ENCODE measurements at regions not wholly inside any gene's neighbourhood (a gene's known extent, or its start where the extent isn't known, plus 50 kb on each side); places are given as distances from the start of the nearest gene placed in this dataset.
"Not testable (repeated sequence)": the region's sequence is repeated elsewhere in the genome, so short reads cannot be mapped to it uniquely, and the experiment has no call there.

DNA sequence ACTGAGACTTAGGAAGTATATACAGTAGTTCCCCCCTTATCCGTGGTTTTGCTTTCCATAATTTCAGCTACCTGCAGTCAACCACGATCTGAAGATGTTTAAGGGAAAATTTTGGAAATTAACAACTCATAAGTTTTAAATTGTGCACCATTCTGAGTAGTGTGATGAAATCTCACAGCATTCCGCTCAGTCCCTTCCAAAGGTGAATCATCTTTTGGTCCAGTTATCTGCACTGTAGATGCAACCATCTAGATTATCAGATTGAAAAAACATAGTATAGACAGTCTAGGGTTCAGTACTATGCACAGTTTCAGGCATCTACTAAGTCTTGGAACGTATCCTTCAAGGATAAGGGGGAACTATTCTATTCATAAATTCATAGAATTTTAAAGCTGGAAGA lies 109.0 kb downstream of the ANXA3 start:
- no peaks in the 10 kb centered on the region for H3K9me3 Mint-ChIP-seq
- no peaks in the 10 kb centered on the region for H3K27me3 Mint-ChIP-seq (ENCODE audit: low read depth)
- no peak overlapping the region for H3K4me3 Mint-ChIP-seq
- peaks cover 60% of the 10 kb centered on the region for H3K4me1 Mint-ChIP-seq (ENCODE audit: low read depth)
- peaks cover 2% of the 10 kb centered on the region for H3K36me3 Mint-ChIP-seq (ENCODE audit: low read depth)
- H3K27ac Mint-ChIP-seq, result no peak overlapping the region

DNA sequence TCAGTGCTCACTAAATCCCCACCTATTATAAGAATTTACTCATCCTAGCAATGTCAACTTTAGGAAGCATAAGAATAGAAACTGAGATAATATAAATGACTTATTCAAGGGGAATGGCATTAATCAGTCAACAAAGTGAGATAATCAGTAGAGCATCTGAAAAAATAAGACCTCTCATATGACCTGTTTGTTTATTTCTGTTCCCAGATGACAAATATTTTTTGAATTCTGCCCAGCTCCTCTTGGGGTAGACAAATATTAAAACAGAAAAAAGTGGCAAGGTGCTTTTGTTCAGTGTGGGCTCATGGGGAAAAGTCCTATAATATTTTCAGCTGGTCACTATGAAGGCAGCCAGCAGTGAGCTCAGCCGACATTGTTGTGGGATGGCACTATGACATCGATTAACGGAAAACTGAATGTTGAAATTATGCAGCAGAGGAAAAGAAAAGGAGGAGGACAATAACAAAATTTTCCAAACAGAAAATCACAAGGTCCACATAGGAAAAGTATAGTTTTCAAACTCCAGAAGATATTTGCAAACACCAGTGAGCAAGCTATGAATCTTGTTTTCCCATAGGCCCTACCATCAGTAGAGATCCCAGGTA lies 109.6 kb downstream of the ANXA3 start:
- H3K4me3 Mint-ChIP-seq, result no peak overlapping the region
- no peaks in the 10 kb centered on the region for H3K27me3 Mint-ChIP-seq (ENCODE audit: low read depth)
- H3K36me3 Mint-ChIP-seq (ENCODE audit: low read depth), result peaks cover 2% of the 10 kb centered on the region
- H3K4me1 Mint-ChIP-seq (ENCODE audit: low read depth), result peaks cover 57% of the 10 kb centered on the region
- H3K9me3 Mint-ChIP-seq, result no peaks in the 10 kb centered on the region
- H3K27ac Mint-ChIP-seq, result no peak overlapping the region

DNA sequence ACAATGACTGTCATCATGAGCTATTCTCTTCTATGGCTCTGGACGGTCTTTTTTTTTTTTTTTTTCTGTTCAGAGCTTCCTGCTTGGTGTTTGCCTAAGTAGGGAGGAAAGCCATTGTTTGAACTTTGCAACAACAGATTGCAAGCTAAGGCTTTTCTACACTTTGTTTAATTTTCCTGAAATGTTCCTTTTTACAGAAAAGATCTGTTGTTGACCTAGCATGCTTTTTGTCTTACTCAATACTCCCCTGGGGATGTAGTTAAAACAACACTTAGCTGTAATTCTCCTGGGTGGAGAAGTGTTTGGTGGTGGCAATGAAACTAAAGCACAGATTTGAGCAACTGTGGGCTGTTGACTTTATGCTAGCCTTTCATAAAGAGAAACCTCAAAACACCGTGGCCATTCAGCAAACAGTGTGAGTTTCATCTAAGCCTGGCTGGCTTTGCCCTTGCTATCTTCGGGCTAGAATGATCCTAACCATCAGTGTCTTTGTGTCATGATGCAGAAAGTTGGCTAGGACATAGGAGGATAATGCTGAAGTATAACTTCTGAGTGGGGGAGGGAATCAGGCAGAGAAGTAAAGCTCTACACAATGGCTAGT lies 110.5 kb downstream of the ANXA3 start:
- Mint-ChIP-seq H3K27me3 (ENCODE audit: low read depth) (no peaks in the 10 kb centered on the region), H3K9me3 (no peaks in the 10 kb centered on the region), H3K27ac (peak overlapping the region; percentile 45), H3K36me3 (ENCODE audit: low read depth) (peaks cover 2% of the 10 kb centered on the region), H3K4me1 (ENCODE audit: low read depth) (peaks cover 58% of the 10 kb centered on the region), H3K4me3 (peak overlapping the region; percentile 49)

DNA sequence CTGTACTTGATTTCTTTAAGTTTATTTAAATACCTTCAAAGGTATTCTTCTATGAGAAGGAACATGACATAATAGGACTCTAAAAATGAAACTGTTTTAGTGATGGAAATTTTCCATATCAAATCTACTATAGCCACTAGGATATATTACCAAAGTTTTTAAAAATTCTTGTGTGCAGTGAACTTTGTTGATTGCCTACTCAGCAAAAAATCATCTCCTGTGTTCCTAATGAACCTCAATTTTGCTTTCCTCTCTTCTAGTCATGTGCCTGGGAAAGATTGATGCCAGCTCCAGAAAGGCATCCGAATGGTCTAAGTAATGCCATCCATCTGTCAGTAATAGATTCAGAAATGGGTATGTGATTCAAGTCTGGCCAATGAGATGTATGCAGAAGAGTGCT lies 111.1 kb downstream of the ANXA3 start:
- no peak overlapping the region for H3K27ac Mint-ChIP-seq
- no peak overlapping the region for H3K4me3 Mint-ChIP-seq
- H3K36me3 Mint-ChIP-seq (ENCODE audit: low read depth), result peaks cover 2% of the 10 kb centered on the region
- no peaks in the 10 kb centered on the region for H3K27me3 Mint-ChIP-seq (ENCODE audit: low read depth)
- no peaks in the 10 kb centered on the region for H3K9me3 Mint-ChIP-seq
- H3K4me1 Mint-ChIP-seq (ENCODE audit: low read depth), result peaks cover 57% of the 10 kb centered on the region

DNA sequence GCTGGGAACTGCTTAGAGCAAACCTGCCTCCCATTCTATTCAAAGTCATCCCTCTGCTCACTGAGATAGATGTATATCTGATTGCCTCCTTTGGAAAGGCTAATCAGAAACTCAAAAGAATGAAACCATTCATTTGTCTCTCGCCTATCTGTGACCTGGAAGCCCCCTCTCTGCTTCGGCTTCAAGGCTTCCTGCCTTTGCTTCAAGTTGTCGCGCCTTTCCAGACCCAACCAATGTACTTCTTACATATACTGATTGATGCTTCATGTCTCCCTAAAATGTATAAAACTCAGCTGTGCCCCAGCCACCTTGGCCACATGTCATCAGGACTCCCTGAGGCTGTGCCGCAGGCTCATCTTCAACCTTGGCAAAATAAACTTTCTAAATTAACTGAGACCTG lies 111.9 kb upstream of the BMP2K start:
- peaks cover 50% of the 10 kb centered on the region for H3K4me1 Mint-ChIP-seq (ENCODE audit: low read depth)
- not testable (repeated sequence) for H3K4me3 Mint-ChIP-seq; H3K27ac Mint-ChIP-seq; H3K27me3 Mint-ChIP-seq (ENCODE audit: low read depth); H3K9me3 Mint-ChIP-seq; H3K36me3 Mint-ChIP-seq (ENCODE audit: low read depth)

DNA sequence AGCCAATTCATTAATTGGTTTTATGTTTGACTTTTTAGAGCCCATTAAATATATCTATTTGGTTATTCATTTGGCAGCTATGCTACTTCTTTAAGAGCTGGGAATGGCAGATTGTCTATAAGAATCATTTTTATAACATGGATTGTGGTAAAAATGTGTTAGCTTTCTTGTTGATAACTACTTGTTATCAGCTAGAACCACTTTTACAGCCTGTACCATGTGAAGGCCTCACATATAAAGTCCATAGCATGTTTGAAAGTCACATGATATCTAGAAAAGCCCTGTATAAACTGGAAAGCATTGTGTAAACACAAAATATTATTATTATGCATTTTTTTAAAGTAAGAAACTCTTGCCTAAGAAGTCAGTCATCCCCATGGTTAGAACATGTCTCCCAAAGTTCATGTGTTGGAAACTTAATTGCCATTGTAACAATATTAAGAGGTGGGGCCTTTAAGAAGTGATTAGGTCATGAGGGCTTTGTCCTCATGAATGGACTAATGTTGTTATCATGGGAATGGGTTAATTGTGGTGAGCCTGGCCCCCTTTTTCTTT lies 110.9 kb upstream of the BMP2K start:
- Mint-ChIP-seq H3K4me1 (ENCODE audit: low read depth) (peaks cover 47% of the 10 kb centered on the region), H3K9me3 (no peaks in the 10 kb centered on the region), H3K27me3 (ENCODE audit: low read depth) (no peaks in the 10 kb centered on the region), H3K4me3 (no peak overlapping the region), H3K36me3 (ENCODE audit: low read depth) (no peaks in the 10 kb centered on the region), H3K27ac (no peak overlapping the region)

DNA sequence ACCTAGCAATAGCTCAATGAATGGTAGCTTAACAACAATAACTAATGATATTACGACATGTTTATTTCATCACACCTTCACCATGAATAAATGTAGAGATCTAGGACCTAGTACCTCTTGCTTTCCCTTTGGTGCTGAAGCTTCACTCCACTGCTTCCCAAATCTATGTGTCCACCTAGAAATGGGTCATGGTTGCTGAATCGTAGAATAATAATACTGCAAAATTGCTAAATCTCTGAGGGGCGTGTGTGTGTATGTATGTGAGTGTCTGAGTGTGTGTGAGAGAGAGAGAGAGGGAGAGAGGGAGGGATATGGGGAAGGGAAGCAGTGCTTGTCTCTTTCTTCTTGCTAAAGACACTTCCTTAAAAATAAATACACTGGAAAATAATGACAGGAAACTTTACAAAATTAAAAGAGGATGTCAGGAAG lies 109.3 kb upstream of the BMP2K start:
- Mint-ChIP-seq H3K4me1 (ENCODE audit: low read depth) (peaks cover 40% of the 10 kb centered on the region), H3K36me3 (ENCODE audit: low read depth) (no peaks in the 10 kb centered on the region), H3K27ac (no peak overlapping the region), H3K4me3 (no peak overlapping the region), H3K9me3 (no peaks in the 10 kb centered on the region), H3K27me3 (ENCODE audit: low read depth) (no peaks in the 10 kb centered on the region)

DNA sequence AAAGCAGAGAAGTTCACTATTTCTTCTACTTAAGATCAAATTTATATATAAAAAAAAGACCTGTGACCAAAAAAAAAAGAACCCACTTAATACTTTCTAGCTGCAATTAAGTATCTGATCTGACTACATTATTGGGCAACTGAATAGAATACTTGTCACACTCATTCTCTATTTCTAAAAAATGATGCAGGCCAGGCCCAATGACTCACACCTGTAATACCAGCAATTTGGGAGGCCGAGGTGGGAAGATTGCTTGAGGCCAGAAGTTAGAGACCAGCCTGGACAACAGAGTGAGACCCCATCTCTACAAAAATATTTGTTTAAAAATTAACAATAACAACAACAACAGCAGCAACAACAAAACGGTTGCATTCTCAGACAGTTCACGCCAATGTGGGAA lies 108.8 kb upstream of the BMP2K start:
- H3K36me3 Mint-ChIP-seq (ENCODE audit: low read depth), result no peaks in the 10 kb centered on the region
- H3K4me3 Mint-ChIP-seq, result no peak overlapping the region
- no peaks in the 10 kb centered on the region for H3K9me3 Mint-ChIP-seq
- peaks cover 35% of the 10 kb centered on the region for H3K4me1 Mint-ChIP-seq (ENCODE audit: low read depth)
- no peaks in the 10 kb centered on the region for H3K27me3 Mint-ChIP-seq (ENCODE audit: low read depth)
- no peak overlapping the region for H3K27ac Mint-ChIP-seq

DNA sequence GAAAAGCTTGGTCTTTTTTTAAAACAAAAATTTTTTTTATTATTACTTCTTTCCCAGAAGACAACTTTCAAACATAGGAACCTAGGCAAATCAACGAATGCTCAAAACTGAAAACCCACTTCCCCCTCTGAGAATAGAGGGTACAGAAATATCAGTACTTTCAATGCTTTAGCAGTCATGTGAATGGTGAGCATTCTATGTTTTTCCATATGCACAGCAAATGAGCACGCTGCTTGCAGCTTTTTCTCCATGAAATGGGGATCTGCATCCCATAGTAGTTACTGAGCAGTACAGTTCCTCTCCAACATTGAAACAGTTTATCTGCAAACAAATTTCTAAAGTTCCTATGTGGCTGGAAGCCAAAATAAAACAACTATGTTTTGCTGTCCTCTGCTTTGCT lies 108.4 kb upstream of the BMP2K start:
- peaks cover 33% of the 10 kb centered on the region for H3K4me1 Mint-ChIP-seq (ENCODE audit: low read depth)
- no peaks in the 10 kb centered on the region for H3K27me3 Mint-ChIP-seq (ENCODE audit: low read depth)
- no peaks in the 10 kb centered on the region for H3K9me3 Mint-ChIP-seq
- H3K4me3 Mint-ChIP-seq, result no peak overlapping the region
- H3K36me3 Mint-ChIP-seq (ENCODE audit: low read depth), result no peaks in the 10 kb centered on the region
- no peak overlapping the region for H3K27ac Mint-ChIP-seq

DNA sequence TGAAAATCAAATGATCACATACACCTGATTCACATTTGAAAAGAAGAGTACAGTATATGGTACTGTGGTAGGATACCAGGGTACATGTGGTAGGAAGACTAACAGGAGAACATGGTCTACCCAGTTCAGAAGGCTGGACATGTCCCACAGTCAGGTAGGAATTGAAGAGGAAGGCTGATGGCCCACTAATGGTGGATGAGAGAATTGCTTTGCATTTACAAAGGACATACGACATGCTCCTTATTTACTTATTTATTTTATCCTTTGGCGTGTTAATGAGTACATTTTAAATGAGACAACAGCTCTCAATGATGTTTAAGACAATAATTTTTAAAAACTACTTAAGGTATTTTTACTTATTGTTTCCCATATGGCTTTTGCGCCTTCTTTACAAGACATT lies 106.7 kb upstream of the BMP2K start:
- no peak overlapping the region for H3K4me3 Mint-ChIP-seq
- no peaks in the 10 kb centered on the region for H3K27me3 Mint-ChIP-seq (ENCODE audit: low read depth)
- H3K9me3 Mint-ChIP-seq, result no peaks in the 10 kb centered on the region
- no peak overlapping the region for H3K27ac Mint-ChIP-seq
- peaks cover 18% of the 10 kb centered on the region for H3K4me1 Mint-ChIP-seq (ENCODE audit: low read depth)
- H3K36me3 Mint-ChIP-seq (ENCODE audit: low read depth), result no peaks in the 10 kb centered on the region

DNA sequence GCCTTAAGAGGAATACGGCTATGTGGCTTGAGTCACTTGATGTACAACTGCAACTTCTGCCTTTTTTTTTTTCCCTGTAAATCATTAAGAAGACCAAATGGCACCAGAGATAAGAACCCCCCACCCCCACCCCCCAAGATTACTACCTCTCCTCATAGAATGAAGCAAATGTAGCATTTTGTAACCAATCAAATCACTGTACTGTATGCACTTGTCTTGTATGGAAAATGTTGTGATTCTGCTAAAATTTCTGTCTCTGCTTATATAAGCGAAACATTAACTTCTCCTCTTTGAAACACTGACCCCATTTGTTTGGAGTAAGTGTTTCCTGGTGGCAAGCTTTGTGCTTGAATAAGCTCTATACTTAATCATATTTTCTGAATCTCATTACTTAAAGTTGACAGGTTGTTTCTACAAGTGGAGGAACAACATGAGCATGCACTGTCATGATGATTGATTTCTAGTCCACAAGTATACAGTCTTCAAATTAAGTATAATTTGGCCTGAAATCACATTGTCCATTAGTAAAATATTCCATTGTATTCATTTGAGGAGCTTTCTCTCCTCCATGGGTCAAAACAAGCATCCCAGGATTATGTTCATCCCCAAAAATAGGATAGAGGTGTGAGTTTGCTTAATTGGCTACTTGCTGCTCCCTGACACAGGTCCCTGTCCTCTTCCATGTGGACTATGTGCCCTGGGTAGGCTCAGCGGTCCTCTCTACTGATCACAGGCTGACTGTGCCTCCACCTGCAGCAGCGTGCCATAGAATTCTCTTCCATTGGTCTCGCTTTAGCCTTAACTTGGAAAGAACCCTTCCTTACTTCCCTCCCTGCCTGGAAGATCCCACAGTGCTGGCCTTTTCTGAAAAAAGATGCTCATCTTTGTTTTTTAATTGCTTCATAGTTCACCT lies 104.0 kb upstream of the BMP2K start:
- Mint-ChIP-seq H3K27ac (no peak overlapping the region), H3K4me3 (no peak overlapping the region), H3K36me3 (ENCODE audit: low read depth) (no peaks in the 10 kb centered on the region), H3K4me1 (ENCODE audit: low read depth) (peaks cover 12% of the 10 kb centered on the region), H3K9me3 (no peaks in the 10 kb centered on the region), H3K27me3 (ENCODE audit: low read depth) (no peaks in the 10 kb centered on the region)

DNA sequence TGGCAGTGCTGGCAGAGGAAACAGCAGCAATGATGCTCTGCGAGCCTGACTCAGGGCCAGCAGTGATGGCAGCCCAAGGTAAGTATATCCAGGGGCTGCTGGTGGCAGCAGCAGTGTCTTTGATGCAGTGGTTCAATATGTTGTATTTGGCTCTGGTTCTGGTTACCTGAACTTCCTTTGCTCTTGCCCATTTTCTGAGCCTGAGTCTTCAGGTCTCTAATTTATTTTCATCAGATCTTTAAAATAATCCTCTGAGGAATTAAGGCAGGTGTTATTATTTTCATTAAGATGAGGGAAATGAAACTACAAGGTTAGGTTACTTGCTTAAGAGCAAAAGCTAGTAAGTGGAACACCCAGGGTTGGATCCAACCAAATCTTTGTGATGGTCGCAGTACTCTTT lies 102.8 kb upstream of the BMP2K start:
- Mint-ChIP-seq H3K9me3 (no peaks in the 10 kb centered on the region), H3K4me1 (ENCODE audit: low read depth) (peaks cover 3% of the 10 kb centered on the region), H3K27ac (no peak overlapping the region), H3K27me3 (ENCODE audit: low read depth) (no peaks in the 10 kb centered on the region), H3K36me3 (ENCODE audit: low read depth) (no peaks in the 10 kb centered on the region), H3K4me3 (no peak overlapping the region)

DNA sequence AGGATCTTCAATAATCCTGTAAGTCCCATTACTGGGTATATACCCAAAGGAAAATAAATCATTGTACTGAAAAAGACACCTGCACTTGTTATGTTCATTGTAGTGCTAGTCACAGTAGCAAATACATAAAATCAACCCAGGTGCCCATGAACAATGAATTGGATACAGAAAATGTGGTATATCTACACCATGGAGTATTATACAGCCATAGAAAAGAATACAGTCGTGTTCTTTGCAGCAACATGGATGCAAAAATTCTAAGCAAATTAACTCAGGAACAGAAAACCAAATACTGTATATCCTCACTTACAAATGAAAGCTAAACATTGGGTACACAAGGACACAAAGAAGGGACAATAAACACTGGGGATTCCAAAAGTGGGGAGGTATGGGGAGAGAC lies 100.8 kb upstream of the BMP2K start:
- Mint-ChIP-seq H3K4me3 (no peak overlapping the region), H3K27me3 (ENCODE audit: low read depth) (peaks cover 2% of the 10 kb centered on the region), H3K27ac (no peak overlapping the region), H3K36me3 (ENCODE audit: low read depth) (no peaks in the 10 kb centered on the region), H3K4me1 (ENCODE audit: low read depth) (no peaks in the 10 kb centered on the region), H3K9me3 (no peaks in the 10 kb centered on the region)

DNA sequence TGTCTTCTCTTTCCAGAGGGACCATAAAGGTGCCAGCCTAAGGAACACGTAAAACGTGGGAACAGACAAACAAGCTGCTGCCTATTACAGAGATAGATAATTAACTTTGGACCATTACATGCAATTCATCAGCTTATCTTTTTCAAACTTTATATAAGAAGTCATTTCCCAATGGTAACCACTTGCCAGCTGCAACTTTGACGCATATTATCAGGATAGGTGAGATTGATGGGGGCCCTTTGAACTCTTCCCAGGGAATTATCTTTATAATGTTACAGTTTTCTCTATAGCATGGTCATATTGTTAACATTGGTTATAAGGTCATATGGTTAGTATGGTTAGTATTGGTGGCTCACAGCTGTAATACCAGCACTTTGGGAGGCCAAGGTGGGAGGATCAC lies 94.1 kb upstream of the BMP2K start:
- H3K4me1 Mint-ChIP-seq (ENCODE audit: low read depth), result no peaks in the 10 kb centered on the region
- H3K9me3 Mint-ChIP-seq, result no peaks in the 10 kb centered on the region
- H3K27me3 Mint-ChIP-seq (ENCODE audit: low read depth), result peaks cover 2% of the 10 kb centered on the region
- H3K4me3 Mint-ChIP-seq, result no peak overlapping the region
- no peak overlapping the region for H3K27ac Mint-ChIP-seq
- peaks cover 2% of the 10 kb centered on the region for H3K36me3 Mint-ChIP-seq (ENCODE audit: low read depth)

DNA sequence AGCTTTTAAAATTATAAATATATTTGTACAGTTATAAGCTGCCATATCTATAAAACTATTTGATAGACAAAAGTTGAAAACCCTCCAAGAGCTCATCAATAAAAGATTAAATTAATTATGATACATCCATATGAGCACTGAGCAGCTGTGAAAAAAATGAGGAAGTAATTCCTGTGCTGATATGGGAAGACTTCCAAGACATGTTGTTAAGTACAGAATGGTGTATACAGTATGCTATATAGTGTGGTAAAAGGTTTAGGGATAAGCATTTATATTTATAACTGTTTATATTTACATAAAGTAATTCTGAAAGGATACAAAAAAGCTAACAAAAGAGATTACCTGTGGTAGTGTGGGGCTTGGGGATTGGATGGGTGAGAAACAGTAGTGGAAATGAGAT lies 92.8 kb upstream of the BMP2K start:
- Mint-ChIP-seq H3K4me1 (ENCODE audit: low read depth) (no peaks in the 10 kb centered on the region), H3K27me3 (ENCODE audit: low read depth) (peaks cover 2% of the 10 kb centered on the region), H3K36me3 (ENCODE audit: low read depth) (peaks cover 2% of the 10 kb centered on the region), H3K4me3 (no peak overlapping the region), H3K27ac (no peak overlapping the region), H3K9me3 (no peaks in the 10 kb centered on the region)

Data from T-helper 1 cell treated with Interleukin-12 subunit alpha and Interleukin-12 subunit beta and Interleukin-4 antibody, amounts not matched to agents 30 μg/mL and 1 μg/mL, for 36 hours (primary cell).